H9 (cell line): ENCODE measurements at regions not wholly inside any gene's neighbourhood (a gene's known extent, or its start where the extent isn't known, plus 50 kb on each side); places are given as distances from the start of the nearest gene placed in this dataset.

Experiments
- DNase-seq: peaks from one replicate; pipeline ENCODE4 v3.0.0-alpha.2; 2017
- H2AFZ ChIP-seq: one replicate; pipeline ENCODE4 v1.6.1; 2013; ENCODE audit warnings: mild to moderate bottlenecking, low read length, control low read depth, moderate library complexity
- H2AK5ac ChIP-seq: 2 replicates; pipeline ENCODE4 v1.6.1; 2013; ENCODE audit warnings: low read length, control low read depth, mixed read lengths; ENCODE audit not compliant: insufficient read length
- H2BK120ac ChIP-seq: one replicate; pipeline ENCODE4 v1.6.1; 2013; ENCODE audit warnings: low read depth, mild to moderate bottlenecking, low read length, control low read depth, inconsistent platforms; ENCODE audit not compliant: poor library complexity, severe bottlenecking
- H2BK12ac ChIP-seq: 2 replicates; pipeline ENCODE4 v1.6.1; 2013; ENCODE audit warnings: low read length, control low read depth, mixed read lengths, low read depth; ENCODE audit not compliant: insufficient read length
- H2BK15ac ChIP-seq: 2 replicates; pipeline ENCODE4 v1.6.1; 2013; ENCODE audit warnings: low read depth, low read length, control low read depth
- H2BK20ac ChIP-seq: one replicate; pipeline ENCODE4 v1.6.1; 2013; ENCODE audit warnings: low read depth, mild to moderate bottlenecking, low read length, control low read depth, inconsistent platforms; ENCODE audit not compliant: poor library complexity, severe bottlenecking
- H2BK5ac ChIP-seq: 2 replicates; pipeline ENCODE4 v1.6.1; 2013; ENCODE audit warnings: low read length, control low read depth, mixed read lengths; ENCODE audit not compliant: insufficient read length
- H3K14ac ChIP-seq: 2 replicates; pipeline ENCODE4 v1.6.1; 2013; ENCODE audit warnings: low read length, control low read depth; ENCODE audit not compliant: insufficient read depth
- H3K18ac ChIP-seq: 2 replicates; pipeline ENCODE4 v1.6.1; 2013; ENCODE audit warnings: low read depth, mild to moderate bottlenecking, mixed read lengths, low read length, control low read depth; ENCODE audit not compliant: insufficient read length
- H3K23ac ChIP-seq: 2 replicates; pipeline ENCODE4 v1.6.1; 2013; ENCODE audit warnings: low read length, control low read depth, mixed read lengths, low read depth; ENCODE audit not compliant: insufficient read length
- H3K23me2 ChIP-seq: 2 replicates; pipeline ENCODE4 v1.6.1; 2013; ENCODE audit warnings: low read depth, mild to moderate bottlenecking, mixed read lengths, low read length, control low read depth; ENCODE audit not compliant: insufficient read length, poor library complexity, severe bottlenecking
- H3K27ac ChIP-seq: 2 replicates; pipeline ENCODE4 v1.5.1; 2013; ENCODE audit warnings: low read length, control low read depth, mixed read lengths, low read depth; ENCODE audit not compliant: insufficient read length
- H3K27me3 ChIP-seq: 2 replicates; pipeline ENCODE4 v1.6.1; 2013; ENCODE audit warnings: low read length, control low read depth, inconsistent platforms; ENCODE audit not compliant: insufficient read depth
- H3K4ac ChIP-seq: 2 replicates; pipeline ENCODE4 v1.6.1; 2013; ENCODE audit warnings: low read depth, mild to moderate bottlenecking, control low read depth, inconsistent platforms, low read length, moderate library complexity
- H3K4me1 ChIP-seq: 2 replicates; pipeline ENCODE4 v1.6.1; 2013; ENCODE audit warnings: low read length, control low read depth, inconsistent platforms; ENCODE audit not compliant: insufficient read depth
- H3K4me2 ChIP-seq: 2 replicates; pipeline ENCODE4 v1.6.1; 2013; ENCODE audit warnings: low read length, control low read depth, mixed read lengths; ENCODE audit not compliant: insufficient read length, insufficient read depth
- H3K56ac ChIP-seq: 2 replicates; pipeline ENCODE4 v1.6.1; 2013; ENCODE audit warnings: low read depth, mild to moderate bottlenecking, mixed read lengths, low read length, control low read depth; ENCODE audit not compliant: insufficient read length
- H3K79me1 ChIP-seq: 2 replicates; pipeline ENCODE4 v1.6.1; 2013; ENCODE audit warnings: low read depth, mild to moderate bottlenecking, moderate library complexity, low read length, control low read depth, inconsistent platforms; ENCODE audit not compliant: insufficient read depth, poor library complexity, severe bottlenecking
- H3K79me2 ChIP-seq: 2 replicates; pipeline ENCODE4 v1.6.1; 2013; ENCODE audit warnings: low read length, control low read depth, inconsistent platforms; ENCODE audit not compliant: insufficient read depth
- H3K9ac ChIP-seq: 2 replicates; pipeline ENCODE4 v1.6.1; 2013; ENCODE audit warnings: low read length, control low read depth, mixed read lengths; ENCODE audit not compliant: insufficient read length; ENCODE audit errors: extremely low read depth
- H3K9me3 ChIP-seq: one replicate; pipeline ENCODE4 v1.6.1; 2013; ENCODE audit warnings: low read depth, low read length, inconsistent platforms; ENCODE audit not compliant: control insufficient read depth
- H3T11ph ChIP-seq: one replicate; pipeline ENCODE4 v1.6.1; 2013; ENCODE audit warnings: mild to moderate bottlenecking, low read length, control low read depth, inconsistent platforms
- H4K20me1 ChIP-seq: one replicate; pipeline ENCODE4 v1.6.1; 2013; ENCODE audit not compliant: control insufficient read depth, insufficient read length, insufficient read depth
- H4K5ac ChIP-seq: 2 replicates; pipeline ENCODE4 v1.6.1; 2013; ENCODE audit warnings: low read depth, mild to moderate bottlenecking, mixed read lengths, low read length, control low read depth; ENCODE audit not compliant: insufficient read length
- H4K8ac ChIP-seq: replicated peaks from 2 replicates; pipeline ENCODE4 v1.6.1; 2013; ENCODE audit warnings: low read length, control low read depth, mixed read lengths, low read depth; ENCODE audit not compliant: insufficient read length
- H4K91ac ChIP-seq: 2 replicates; pipeline ENCODE4 v1.6.1; 2013; ENCODE audit warnings: low read depth, mild to moderate bottlenecking, moderate library complexity, mixed read lengths, low read length, control low read depth; ENCODE audit not compliant: insufficient read length
- H3K27ac Mint-ChIP-seq, 3 experiments: 2 replicates in 2 of 3; 3 replicates in 1 of 3; pipeline ENCODE4 v1.8.0; 2020 to 2021; ENCODE audit warnings: mixed read lengths in 3 of 3, mild to moderate bottlenecking in 1 of 3, moderate library complexity in 1 of 3
- H3K27me3 Mint-ChIP-seq: 2 replicates; pipeline ENCODE4 v1.8.0; 2021; ENCODE audit warnings: low read depth, mild to moderate bottlenecking, moderate library complexity, mixed read lengths
- H3K36me3 Mint-ChIP-seq, 3 experiments: 2 replicates in 2 of 3; 3 replicates in 1 of 3; pipeline ENCODE4 v1.8.0; 2020 to 2021; ENCODE audit warnings: low read depth in 3 of 3, mixed read lengths in 3 of 3; ENCODE audit not compliant: insufficient read depth in 1 of 3
- H3K4me1 Mint-ChIP-seq, 2 experiments: 2 replicates each; pipeline ENCODE4 v1.8.0; 2020; ENCODE audit warnings: mixed read lengths in 2 of 2
- H3K4me3 Mint-ChIP-seq, 2 experiments: 2 replicates in 1 of 2; 3 replicates in 1 of 2; pipeline ENCODE4 v1.8.0; 2020 to 2021; ENCODE audit warnings: mild to moderate bottlenecking in 2 of 2, mixed read lengths in 2 of 2, moderate library complexity in 1 of 2
- H3K9me3 Mint-ChIP-seq, 2 experiments: 2 replicates in 1 of 2; 3 replicates in 1 of 2; pipeline ENCODE4 v1.8.0; 2020; ENCODE audit warnings: mild to moderate bottlenecking in 2 of 2, mixed read lengths in 2 of 2, moderate library complexity in 1 of 2
- WGBS: extraction: QIAGEN DNeasy Blood & Tissue Kit; methylation state at CpG from one replicate; pipeline ENCODE4 v1.1.7; 2013; ENCODE audit warnings: missing lambda C conversion rate, low lambda C conversion rate, mixed read lengths; ENCODE audit not compliant: insufficient read length; ENCODE audit errors: extremely low coverage; 5-methylcytosine and 5-hydroxymethylcytosine counted together
- TF ChIP-seq, protein P1 (sequence below): fragments of 200-600 bp; sonication (generic); conservative IDR thresholded peaks from 3 replicates; pipeline ENCODE4 v1.8.0; 2021; ENCODE audit warnings: antibody characterized with exemption, mild to moderate bottlenecking

DNA sequence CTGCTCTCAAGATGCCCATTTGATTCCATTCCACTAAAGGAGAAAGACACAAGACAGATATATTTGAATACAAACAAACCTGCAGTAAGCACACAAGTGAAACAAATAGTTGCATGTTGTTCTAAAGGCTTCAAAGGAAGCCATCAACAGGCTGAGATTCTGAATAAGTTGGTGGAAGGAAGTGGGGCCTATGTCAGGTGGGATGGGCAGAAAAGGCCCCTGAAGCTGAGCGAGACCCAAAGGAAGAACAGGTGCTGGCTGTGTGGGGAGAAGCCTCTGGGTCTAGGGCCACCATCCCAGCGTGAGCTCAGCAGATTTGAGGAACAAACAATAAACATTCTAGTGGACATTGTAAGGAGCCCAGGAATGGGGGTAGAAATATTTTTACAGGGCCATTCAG, 82.4 kb upstream of the PLAC8 start:
- Mint-ChIP-seq H3K27me3 (peaks cover 3% of the 10 kb centered on the region), H3K36me3 (no peaks in the 10 kb centered on the region), H3K4me1 (peaks cover 2 to 7% of the 10 kb centered on the region in 2 experiments), H3K4me3 (no peak overlapping the region; a peak in 1 of 5 replicates), H3K9me3 (peaks cover 0 to 3% of the 10 kb centered on the region in 2 experiments; a peak in 1 of 5 replicates), H3K27ac (no peak overlapping the region; a peak in 1 of 7 replicates)
- Histone ChIP-seq H2AK5ac (no peak overlapping the region), H2BK15ac (no peak overlapping the region), H3K56ac (no peak overlapping the region), H4K8ac (no peak overlapping the region), H3T11ph (no peak overlapping the region), H2BK5ac (no peak overlapping the region), H3K4ac (no peak overlapping the region), H3K9me3 (no peaks in the 10 kb centered on the region), H4K5ac (no peak overlapping the region), H3K18ac (no peak overlapping the region), H3K79me1 (no peaks in the 10 kb centered on the region), H2BK12ac (no peak overlapping the region), H2BK20ac (no peak overlapping the region), H3K4me1 (peaks cover 2% of the 10 kb centered on the region; the same call in 1 of the 2 replicates), H3K9ac (no peak overlapping the region), H3K79me2 (no peaks in the 10 kb centered on the region), H3K23me2 (no peaks in the 10 kb centered on the region), H4K20me1 (no peaks in the 10 kb centered on the region), H2AFZ (no peak overlapping the region), H3K23ac (no peak overlapping the region), H3K4me2 (no peak overlapping the region), H2BK120ac (no peak overlapping the region), H3K27ac (no peak overlapping the region), H4K91ac (no peak overlapping the region), H3K14ac (no peak overlapping the region), H3K27me3 (no peaks in the 10 kb centered on the region)
- TF ChIP-seq, protein P1, sequence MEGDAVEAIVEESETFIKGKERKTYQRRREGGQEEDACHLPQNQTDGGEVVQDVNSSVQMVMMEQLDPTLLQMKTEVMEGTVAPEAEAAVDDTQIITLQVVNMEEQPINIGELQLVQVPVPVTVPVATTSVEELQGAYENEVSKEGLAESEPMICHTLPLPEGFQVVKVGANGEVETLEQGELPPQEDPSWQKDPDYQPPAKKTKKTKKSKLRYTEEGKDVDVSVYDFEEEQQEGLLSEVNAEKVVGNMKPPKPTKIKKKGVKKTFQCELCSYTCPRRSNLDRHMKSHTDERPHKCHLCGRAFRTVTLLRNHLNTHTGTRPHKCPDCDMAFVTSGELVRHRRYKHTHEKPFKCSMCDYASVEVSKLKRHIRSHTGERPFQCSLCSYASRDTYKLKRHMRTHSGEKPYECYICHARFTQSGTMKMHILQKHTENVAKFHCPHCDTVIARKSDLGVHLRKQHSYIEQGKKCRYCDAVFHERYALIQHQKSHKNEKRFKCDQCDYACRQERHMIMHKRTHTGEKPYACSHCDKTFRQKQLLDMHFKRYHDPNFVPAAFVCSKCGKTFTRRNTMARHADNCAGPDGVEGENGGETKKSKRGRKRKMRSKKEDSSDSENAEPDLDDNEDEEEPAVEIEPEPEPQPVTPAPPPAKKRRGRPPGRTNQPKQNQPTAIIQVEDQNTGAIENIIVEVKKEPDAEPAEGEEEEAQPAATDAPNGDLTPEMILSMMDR: no peak
- no peak for DNase-seq
- no CpG with 5 or more reads among the region's 2 CpGs for WGBS
